ENCODE measurements at regions not wholly inside any gene's neighbourhood (a gene's known extent, or its start where the extent isn't known, plus 50 kb on each side); places are given as distances from the start of the nearest gene placed in this dataset.
"Not testable (repeated sequence)": the region's sequence is repeated elsewhere in the genome, so short reads cannot be mapped to it uniquely, and the experiment has no call there.

- DNase-seq (ENCODE audit: low spot score): no peak
These were observed 168.0 kb upstream of the PHACTR1 start for GRCh38 chr6:12548526-12548925.

- not testable (repeated sequence) for DNase-seq (ENCODE audit: low spot score)
These were observed 167.1 kb upstream of the PHACTR1 start for GRCh38 chr6:12549445-12549844.

GRCh38 chr6:12554820-12555219, 161.7 kb upstream of the PHACTR1 start:
- not testable (repeated sequence) for DNase-seq (ENCODE audit: low spot score)

GRCh38 chr6:12555267-12555666, 161.3 kb upstream of the PHACTR1 start:
- DNase-seq (ENCODE audit: low spot score): no peak

GRCh38 chr6:12555781-12556180, 160.8 kb upstream of the PHACTR1 start:
- no peak for DNase-seq (ENCODE audit: low spot score)

- no peak for DNase-seq (ENCODE audit: low spot score)
These were observed 158.8 kb upstream of the PHACTR1 start for GRCh38 chr6:12557765-12558164.

DNA sequence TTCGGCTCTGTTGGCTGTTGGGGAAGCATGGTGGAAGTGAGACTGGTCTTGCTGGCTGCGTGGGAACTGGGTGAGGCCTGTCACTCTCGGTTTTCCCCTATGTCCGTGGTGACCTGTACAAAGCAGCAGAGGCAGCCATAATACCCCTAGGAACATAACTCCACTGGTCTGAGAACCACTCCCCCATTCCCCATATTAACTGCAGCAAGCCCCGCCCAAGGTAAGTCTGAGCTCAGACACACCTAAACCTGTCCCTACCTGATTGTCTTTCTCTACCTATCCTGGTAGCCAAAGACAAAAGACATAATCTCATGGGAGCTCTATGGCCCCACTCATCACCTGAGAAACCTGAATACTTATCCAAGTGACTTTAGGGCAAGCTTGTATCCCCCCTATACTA, 156.3 kb upstream of the PHACTR1 start:
- no peak for DNase-seq (ENCODE audit: low spot score)

DNA sequence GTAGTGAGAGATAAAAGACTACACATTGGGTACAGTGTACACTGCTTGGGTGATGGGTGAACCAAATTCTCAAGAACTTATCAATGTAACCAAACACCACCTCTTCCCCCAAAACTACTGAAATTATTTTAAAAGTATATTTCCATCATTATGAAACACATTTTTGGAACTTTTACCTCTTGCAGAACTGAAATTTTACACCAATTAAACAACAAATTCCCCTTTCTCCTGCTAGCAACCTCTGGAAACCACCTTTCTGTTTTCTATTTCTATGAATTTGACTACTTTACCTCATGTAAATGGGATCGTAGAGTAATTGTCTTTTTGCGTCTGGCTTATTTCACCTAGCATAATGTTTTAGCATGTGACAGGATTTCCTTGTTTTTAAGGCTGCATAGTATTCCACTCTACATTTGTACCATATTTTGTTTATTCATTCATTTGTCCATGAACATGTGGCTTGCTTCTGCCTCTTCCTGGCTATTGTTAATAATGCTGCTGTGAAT, 149.9 kb upstream of the PHACTR1 start:
- no peak for DNase-seq (ENCODE audit: low spot score)

- DNase-seq (ENCODE audit: low spot score): no peak
These were observed 148.9 kb upstream of the PHACTR1 start for GRCh38 chr6:12567682-12568081.

DNA sequence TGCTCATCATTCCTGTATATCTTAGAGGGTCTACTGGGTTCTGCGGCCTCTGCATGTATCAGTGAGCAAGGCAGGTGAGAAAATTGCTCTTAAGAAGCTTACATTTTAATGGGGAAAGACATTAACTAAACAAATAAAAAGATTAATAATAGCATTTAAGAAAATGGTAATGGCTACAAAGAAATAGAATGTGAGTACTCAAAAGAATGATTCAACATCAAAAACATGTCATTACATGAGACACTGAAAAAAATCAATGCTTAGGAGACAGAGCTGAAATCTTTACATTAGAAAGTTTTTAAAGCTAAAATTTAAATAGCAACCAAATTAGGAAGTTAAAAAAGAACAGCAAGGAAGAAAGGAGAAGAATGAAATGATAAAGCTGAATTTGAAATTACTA, 146.9 kb upstream of the PHACTR1 start:
- DNase-seq (ENCODE audit: low spot score): no peak

DNA sequence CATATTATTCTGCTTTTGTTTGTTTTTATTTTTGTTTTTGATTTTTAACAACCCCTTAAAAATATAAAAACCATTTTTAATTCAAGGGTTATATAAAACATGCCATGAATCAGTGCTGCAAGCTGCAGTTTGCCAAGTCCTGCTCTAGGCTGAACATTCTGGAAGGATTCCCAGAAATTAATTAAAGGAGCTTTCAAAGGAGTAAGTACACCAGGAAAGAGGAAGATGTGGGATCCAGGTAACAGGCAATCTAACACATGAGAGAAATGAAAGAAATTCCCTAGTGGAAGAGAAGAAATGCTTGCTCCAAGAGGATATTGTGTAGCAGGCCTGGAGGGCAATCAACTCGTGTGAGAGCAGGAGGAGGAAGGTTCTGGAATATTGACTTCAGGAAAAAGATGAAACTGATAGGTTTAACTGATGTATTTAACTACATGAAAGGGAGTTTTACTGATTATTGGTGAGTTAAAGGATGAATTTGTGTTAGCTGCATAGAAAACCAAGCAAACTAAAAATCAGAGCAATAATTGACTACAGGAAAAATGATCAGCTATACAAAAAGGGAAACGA, 146.0 kb upstream of the PHACTR1 start:
- DNase-seq (ENCODE audit: low spot score): no peak

DNA sequence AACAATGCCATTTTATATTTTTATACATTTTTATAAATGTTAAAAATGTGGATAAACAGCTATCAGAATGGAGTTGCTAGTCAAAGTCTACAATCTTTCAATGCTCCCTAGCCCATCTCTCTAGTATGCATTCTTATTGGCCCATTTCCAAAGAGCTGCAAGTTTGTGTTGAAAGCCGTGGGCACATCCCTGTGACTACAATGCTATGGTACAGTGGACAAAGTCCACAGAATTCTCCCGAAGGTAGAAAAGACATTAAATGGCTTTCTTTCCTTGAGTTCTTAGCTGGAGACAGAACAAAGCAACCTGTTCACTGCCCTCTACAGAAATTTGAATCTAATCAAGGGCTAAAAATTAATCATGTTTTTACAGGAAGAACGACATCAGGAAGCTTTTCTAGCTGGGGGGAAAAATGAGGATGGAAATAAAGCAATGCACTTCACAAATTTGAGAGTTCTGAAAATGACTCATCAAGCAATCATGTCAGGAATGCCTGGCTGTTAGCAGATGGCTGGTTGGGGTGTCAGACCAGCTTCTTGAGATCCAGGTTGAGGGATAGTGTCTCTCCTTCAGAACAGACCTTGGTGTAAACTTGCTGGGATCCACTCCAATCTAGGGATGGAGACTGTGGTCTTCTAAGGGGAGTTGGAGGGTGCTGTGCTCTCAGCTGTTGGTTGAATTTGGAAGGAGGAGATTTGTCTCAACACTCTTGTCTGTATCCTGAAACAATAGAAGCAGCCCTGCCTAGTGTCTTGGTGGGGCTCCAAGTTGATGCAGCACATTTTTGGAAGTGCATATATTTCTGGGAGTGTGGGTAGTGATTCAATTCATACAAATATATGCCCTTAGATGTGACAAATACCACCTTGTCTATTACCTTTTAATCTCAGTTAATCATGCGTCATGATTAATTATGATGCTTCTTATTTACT, 143.4 kb upstream of the PHACTR1 start:
- peak; percentile 12 for DNase-seq (ENCODE audit: low spot score)

- DNase-seq (ENCODE audit: low spot score): no peak
These were observed 140.6 kb upstream of the PHACTR1 start for GRCh38 chr6:12575961-12576360.

DNA sequence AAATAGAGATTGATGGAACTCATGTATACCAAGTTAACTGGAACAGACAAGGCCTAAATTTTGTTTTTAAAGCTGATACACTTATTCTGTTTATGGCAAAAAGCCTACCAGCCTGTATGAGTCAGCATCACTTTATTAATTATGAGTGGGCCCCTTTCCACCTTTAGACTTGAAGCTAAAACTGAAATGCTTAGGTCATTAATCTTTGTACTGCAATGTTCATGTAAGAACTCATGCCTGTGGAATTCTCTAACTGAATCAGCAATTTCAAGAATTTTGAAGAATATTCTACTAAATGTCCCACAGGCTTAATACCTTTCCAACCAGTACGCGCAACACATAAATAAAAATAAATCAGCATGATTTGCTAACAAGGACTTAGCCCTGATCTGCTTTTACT, 140.2 kb upstream of the PHACTR1 start:
- DNase-seq (ENCODE audit: low spot score): no peak

GRCh38 chr6:12577124-12577850, 139.3 kb upstream of the PHACTR1 start:
- no peak for DNase-seq (ENCODE audit: low spot score)

- no peak for DNase-seq (ENCODE audit: low spot score)
These were observed 138.5 kb upstream of the PHACTR1 start for GRCh38 chr6:12578097-12578496.

- no peak for DNase-seq (ENCODE audit: low spot score)
These were observed 137.8 kb upstream of the PHACTR1 start for GRCh38 chr6:12578751-12579150.

DNA sequence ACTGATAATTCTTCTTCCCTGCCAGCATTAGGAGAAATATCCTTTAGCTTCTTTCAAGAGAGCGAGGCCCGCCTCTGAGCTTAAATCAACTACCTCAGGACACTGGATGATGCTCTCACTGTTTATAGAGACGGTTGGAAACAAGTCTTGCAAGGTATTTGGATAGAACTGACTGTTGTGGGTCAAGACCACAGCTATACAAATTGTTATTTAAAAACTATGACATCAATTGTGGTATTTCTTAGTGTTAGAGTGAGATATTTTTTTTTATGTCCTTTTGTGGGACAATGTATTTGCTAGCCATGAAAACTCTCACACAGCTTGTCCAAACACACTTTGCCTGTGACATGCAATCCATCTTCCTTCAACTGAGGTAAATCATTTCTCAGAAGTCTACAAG, 136.3 kb upstream of the PHACTR1 start:
- DNase-seq (ENCODE audit: low spot score): no peak

DNA sequence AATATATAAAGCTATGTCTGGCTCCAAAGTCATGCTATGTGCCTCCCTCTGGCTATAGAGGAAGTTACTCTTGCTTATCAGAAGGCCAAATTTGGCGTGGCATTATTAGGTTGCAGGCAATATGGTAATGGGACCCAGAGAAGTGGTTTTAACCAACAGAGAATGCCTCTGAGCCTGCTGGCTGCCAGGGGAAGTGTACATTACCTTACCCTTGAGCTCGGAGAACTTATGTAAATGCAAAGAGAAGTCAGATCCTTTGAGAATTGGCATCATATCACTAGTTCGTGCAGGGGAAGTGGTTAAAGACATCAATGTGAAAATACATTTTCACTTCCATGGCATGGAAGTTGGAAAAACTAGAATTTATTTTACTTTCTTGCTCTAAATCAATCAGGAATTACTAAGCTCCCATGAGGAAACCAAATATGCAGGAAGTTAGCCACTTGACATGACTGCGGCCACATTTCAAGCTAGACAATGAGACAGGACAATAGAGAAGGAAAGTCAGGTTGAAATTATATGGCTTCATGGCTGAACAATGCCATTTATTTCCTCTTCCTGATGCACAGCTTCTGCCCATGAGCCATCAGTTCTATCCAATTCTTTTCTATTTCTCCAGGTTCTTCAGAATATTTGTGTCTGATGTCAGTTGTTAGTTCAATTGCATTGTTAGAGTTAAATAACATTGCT, 134.0 kb upstream of the PHACTR1 start:
- no peak for DNase-seq (ENCODE audit: low spot score)

DNA sequence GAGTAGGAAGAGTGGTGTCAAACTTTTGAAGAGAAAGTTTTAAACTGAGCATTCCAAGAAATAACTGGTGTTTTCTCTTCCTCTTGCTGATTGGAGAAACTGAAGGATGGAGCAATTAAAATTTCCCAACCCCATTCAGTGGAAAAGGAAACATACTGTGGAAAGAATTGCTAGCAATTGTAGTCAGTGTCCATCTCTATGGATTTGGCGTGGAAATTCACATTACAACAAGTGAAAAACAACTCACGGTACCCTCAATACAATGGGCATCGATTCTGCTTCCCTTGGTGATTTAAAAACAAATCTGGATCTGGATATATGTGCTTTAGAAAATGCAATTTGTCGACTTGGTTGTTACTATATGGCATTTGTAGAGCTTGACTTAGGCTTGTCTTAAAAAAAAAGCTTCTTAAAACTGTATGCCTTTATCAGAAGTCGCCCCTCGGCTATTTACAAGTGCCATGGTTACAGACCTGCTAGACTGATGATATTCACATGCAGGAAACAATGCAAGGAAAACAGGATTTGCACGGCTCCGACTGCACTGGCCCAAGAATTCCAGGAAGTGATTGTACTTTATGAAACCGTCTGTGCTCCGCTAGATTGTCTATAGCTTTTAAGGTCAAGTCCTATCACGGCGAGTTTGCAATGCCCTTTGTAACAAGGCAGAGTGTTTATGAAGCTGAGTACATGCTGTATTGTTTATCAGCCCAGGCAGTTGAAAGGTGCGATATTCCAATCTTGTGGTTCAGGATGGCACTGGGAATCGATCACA, 131.7 kb upstream of the PHACTR1 start:
- DNase-seq (ENCODE audit: low spot score): no peak

- DNase-seq (ENCODE audit: low spot score): no peak
These were observed 131.0 kb upstream of the PHACTR1 start for GRCh38 chr6:12585497-12585958.

All from SW480 (cell line).